Epithelial cell of esophagus (primary cell): ENCODE measurements at regions not wholly inside any gene's neighbourhood (a gene's known extent, or its start where the extent isn't known, plus 50 kb on each side); places are given as distances from the start of the nearest gene placed in this dataset.

ENCODE experiments used
- DNase-seq: peaks from one replicate; pipeline ENCODE4 v3.0.0; 2010; ENCODE audit warnings: low read depth
- H3K4me3 ChIP-seq: 2 replicates; pipeline ENCODE4 v1.5.1; 2011; ENCODE audit warnings: mild to moderate bottlenecking, low read length, control low read depth
- CTCF ChIP-seq: IDR thresholded peaks from 2 replicates; pipeline ENCODE4 v1.5.1; 2011; ENCODE audit warnings: low read depth, mild to moderate bottlenecking, low read length, control low read depth, inconsistent platforms; ENCODE audit not compliant: insufficient read depth; ENCODE audit errors: missing control alignments

GRCh38 chr2:228245601-228246000, 64.1 kb upstream of the SPHKAP start:
- no peak for TF ChIP-seq CTCF
- no peak overlapping the region for H3K4me3 ChIP-seq
- no peak for DNase-seq

GRCh38 chr2:228242591-228242990, 61.1 kb upstream of the SPHKAP start:
- H3K4me3 ChIP-seq = no peak overlapping the region
- DNase-seq = no peak
- no peak for TF ChIP-seq CTCF

- H3K4me3 ChIP-seq = no peak overlapping the region
- DNase-seq = no peak
- TF ChIP-seq CTCF = no peak
Observed at GRCh38 chr2:228239907-228240561, 58.5 kb upstream of the SPHKAP start.

GRCh38 chr2:228239207-228239906, 57.9 kb upstream of the SPHKAP start:
- no peak for DNase-seq
- TF ChIP-seq CTCF = no peak
- H3K4me3 ChIP-seq = no peak overlapping the region
